ENCODE measurements at regions not wholly inside any gene's neighbourhood (a gene's known extent, or its start where the extent isn't known, plus 50 kb on each side); places are given as distances from the start of the nearest gene placed in this dataset.

- DNase-seq (ENCODE audit: extremely low spot score), result no peak
- POLR2A ChIA-PET, result no interaction called here
- CTCF ChIA-PET, result no interaction called here
Observed at GRCh38 chr1:213572912-213573647, 414.7 kb upstream of the PROX1 start.

DNA sequence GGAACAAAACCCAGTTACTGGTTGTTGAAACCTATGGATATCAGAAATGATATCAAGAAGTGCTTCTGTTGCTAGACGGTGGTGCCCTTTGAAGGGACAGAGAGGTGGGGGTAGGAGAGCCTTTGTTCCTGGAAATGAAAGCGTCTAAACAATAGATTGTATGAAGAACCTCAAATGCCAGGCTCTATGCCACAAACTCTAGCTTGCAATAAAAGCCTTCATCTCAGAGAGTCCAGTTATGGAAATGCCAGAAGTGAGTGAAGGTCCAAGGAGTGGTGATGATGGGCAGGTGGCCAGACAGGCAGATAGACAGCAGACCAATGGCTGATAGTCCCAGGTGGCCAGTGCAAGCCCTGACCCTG is 414.1 kb upstream of the PROX1 start:
- TF ChIP-seq ZNF384 (IDR thresholded peaks at IDR 0.05), result no peak
- no peak for TF ChIP-seq FOXA1 (IDR thresholded peaks at IDR 0.05)
- ChIA-PET POLR2A (no interaction called here), CTCF (no interaction called here)
- no peak for DNase-seq (ENCODE audit: extremely low spot score)

More at GRCh38 chr1:213572912-213573647, 414.7 kb upstream of the PROX1 start:
- TF ChIP-seq HDGF (IDR thresholded peaks at IDR 0.05; ENCODE audit: borderline replicate concordance), result no peak
- no peak for TF ChIP-seq BHLHE40 (IDR thresholded peaks at IDR 0.05; ENCODE audit: borderline replicate concordance)
- no peak for TF ChIP-seq FOXK2 (IDR thresholded peaks at IDR 0.05)
- no peak for TF ChIP-seq ZNF384 (IDR thresholded peaks at IDR 0.05)
- no peak for TF ChIP-seq CTBP1 (IDR thresholded peaks at IDR 0.05; ENCODE audit: borderline replicate concordance)
- no peak for TF ChIP-seq LEF1 (IDR thresholded peaks at IDR 0.05; ENCODE audit: borderline replicate concordance)
- no peak for TF ChIP-seq FOXM1 (IDR thresholded peaks at IDR 0.05; ENCODE audit: borderline replicate concordance)
- TF ChIP-seq PKNOX1 (IDR thresholded peaks at IDR 0.05), result no peak
- TF ChIP-seq TARDBP (IDR thresholded peaks at IDR 0.05), result no peak
- TF ChIP-seq NFRKB (IDR thresholded peaks at IDR 0.05), result no peak
- no peak for TF ChIP-seq ARNT (IDR thresholded peaks at IDR 0.05)
- no peak for TF ChIP-seq FOXA1 (IDR thresholded peaks at IDR 0.05)
- TF ChIP-seq SP1 (IDR thresholded peaks at IDR 0.05), result no peak
- no peak for TF ChIP-seq ELF4 (IDR thresholded peaks at IDR 0.05)

DNA sequence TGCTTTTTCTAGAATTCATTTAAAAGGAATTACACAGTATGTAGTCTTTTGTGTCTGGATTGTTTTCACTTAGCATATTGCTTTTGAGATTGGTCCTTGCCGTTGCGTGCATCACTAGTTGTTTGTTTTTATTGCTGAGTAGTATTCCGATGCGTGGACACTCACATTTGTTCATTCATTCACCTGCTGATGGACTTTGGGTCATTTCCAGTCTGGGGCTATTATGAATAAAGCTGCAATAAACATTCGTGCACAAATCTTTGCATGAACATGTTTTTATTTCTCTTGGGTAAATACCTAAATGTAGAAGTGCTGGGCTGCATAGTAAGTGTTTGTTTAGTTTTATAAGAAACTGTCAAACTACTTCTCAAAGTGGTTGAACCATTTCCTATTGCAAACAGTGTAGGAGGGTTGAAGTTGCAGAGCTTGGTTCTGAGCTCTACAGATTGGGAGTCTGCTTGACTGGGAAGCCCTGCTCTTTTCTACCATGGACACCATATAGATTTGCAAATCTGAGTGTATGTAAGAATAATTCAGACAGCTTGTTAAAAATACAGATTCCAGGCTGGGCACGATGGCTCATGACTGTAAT is 404.7 kb upstream of the PROX1 start:
- DNase-seq (ENCODE audit: extremely low spot score), result no peak
- no peak for TF ChIP-seq ZNF384 (IDR thresholded peaks at IDR 0.05)
- TF ChIP-seq L3MBTL2 (conservative IDR thresholded peaks at IDR 0.05), result no peak
- TF ChIP-seq FOXK2 (IDR thresholded peaks at IDR 0.05), result no peak
- TF ChIP-seq FOXM1 (IDR thresholded peaks at IDR 0.05; ENCODE audit: borderline replicate concordance), result no peak
- no peak for TF ChIP-seq BHLHE40 (IDR thresholded peaks at IDR 0.05; ENCODE audit: borderline replicate concordance)
- no peak for TF ChIP-seq ELF4 (IDR thresholded peaks at IDR 0.05)
- no peak for TF ChIP-seq SUZ12 (IDR thresholded peaks at IDR 0.05)
- TF ChIP-seq SP1 (IDR thresholded peaks at IDR 0.05), result no peak
- TF ChIP-seq ARNT (IDR thresholded peaks at IDR 0.05), result no peak
- TF ChIP-seq HDGF (IDR thresholded peaks at IDR 0.05; ENCODE audit: borderline replicate concordance), result no peak
- no peak for TF ChIP-seq CTBP1 (IDR thresholded peaks at IDR 0.05; ENCODE audit: borderline replicate concordance)
- no peak for TF ChIP-seq LEF1 (IDR thresholded peaks at IDR 0.05; ENCODE audit: borderline replicate concordance)
- TF ChIP-seq NFRKB (IDR thresholded peaks at IDR 0.05), result no peak
- TF ChIP-seq PKNOX1 (IDR thresholded peaks at IDR 0.05), result no peak
- CTCF ChIA-PET, result no interaction called here
- POLR2A ChIA-PET, result no interaction called here

GRCh38 chr1:213584272-213584671 is 403.5 kb upstream of the PROX1 start:
- no peak for DNase-seq (ENCODE audit: extremely low spot score)
- ChIA-PET POLR2A (no interaction called here), CTCF (no interaction called here)
- TF ChIP-seq SP1 (IDR thresholded peaks at IDR 0.05) (no peak), FOXA1 (IDR thresholded peaks at IDR 0.05) (no peak)

DNA sequence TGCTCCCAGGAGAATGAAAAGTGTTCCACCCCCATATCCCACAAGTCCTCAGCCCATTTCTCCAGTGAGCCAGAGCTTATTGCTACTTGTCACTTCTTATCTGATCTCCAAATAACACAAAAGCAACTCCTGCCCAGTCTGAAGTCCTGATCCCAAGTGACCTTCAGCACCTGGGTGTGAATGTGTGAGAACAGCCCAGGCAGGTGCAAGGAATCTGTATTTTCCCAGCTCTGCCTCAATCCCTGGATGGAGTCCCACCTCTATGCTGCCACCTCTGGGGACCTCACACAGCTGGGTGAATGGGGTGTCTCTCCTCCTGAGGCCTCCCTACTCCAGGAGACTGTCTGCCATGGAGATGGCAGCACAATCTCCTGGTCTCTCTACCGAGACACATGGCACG is 402.4 kb upstream of the PROX1 start:
- ChIA-PET CTCF (no interaction called here), POLR2A (no interaction called here)
- TF ChIP-seq FOXM1 (IDR thresholded peaks at IDR 0.05; ENCODE audit: borderline replicate concordance) (no peak), L3MBTL2 (conservative IDR thresholded peaks at IDR 0.05) (no peak), SP1 (IDR thresholded peaks at IDR 0.05) (no peak), ARNT (IDR thresholded peaks at IDR 0.05) (no peak), FOXA1 (IDR thresholded peaks at IDR 0.05) (no peak), ZNF384 (IDR thresholded peaks at IDR 0.05) (no peak), SUZ12 (IDR thresholded peaks at IDR 0.05) (no peak), CTBP1 (IDR thresholded peaks at IDR 0.05; ENCODE audit: borderline replicate concordance) (no peak), ELF4 (IDR thresholded peaks at IDR 0.05) (no peak), FOXK2 (IDR thresholded peaks at IDR 0.05) (no peak), LEF1 (IDR thresholded peaks at IDR 0.05; ENCODE audit: borderline replicate concordance) (no peak), NFRKB (IDR thresholded peaks at IDR 0.05) (no peak), HDGF (IDR thresholded peaks at IDR 0.05; ENCODE audit: borderline replicate concordance) (no peak), TARDBP (IDR thresholded peaks at IDR 0.05) (no peak), PKNOX1 (IDR thresholded peaks at IDR 0.05) (no peak), BHLHE40 (IDR thresholded peaks at IDR 0.05; ENCODE audit: borderline replicate concordance) (no peak)
- no peak for DNase-seq (ENCODE audit: extremely low spot score)

DNA sequence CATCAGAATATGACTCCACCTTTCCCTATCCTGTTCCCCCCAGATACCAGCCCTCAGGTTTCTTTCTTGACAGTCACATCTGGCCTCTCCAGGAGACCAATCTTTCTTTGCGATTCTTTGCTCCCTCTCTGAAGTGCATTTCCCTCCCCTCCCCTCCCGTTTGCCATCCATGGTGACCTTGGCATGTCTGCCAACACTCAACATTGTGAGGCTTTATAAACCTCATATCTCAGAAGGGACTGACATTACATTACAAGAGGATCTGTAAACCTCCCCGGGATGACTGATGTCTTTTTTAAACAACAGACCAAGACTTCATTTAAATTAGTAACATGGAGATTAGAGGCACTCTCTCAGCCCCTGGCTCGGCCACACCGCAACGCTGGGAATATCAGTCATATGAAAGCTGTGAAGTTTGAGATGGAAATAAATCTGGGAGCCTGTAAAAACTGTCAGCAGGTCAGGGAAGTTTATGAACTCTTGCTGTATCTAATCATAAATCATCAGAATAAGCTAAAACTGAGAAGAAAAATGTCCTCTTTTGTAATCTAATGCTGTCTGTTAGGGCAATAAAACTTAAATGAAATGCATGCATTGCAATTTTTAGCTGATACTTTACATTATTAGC is 401.7 kb upstream of the PROX1 start:
- ChIA-PET CTCF (interaction anchor here (0.9 kb wide), 1 partner anchor 278 kb away, joined by 4 read pairs; no protein-coding TSS in a partner anchor), POLR2A (no interaction called here)
- TF ChIP-seq PKNOX1 (IDR thresholded peaks at IDR 0.05) (peak; percentile 91), ARNT (IDR thresholded peaks at IDR 0.05) (no peak), CTBP1 (IDR thresholded peaks at IDR 0.05; ENCODE audit: borderline replicate concordance) (0 out of 2 replicates have a peak, but pooled peaks have one; percentile 16)
- DNase-seq (ENCODE audit: extremely low spot score), result no peak
